Posterior vena cava (tissue), 2 donors: ENCODE measurements at regions not wholly inside any gene's neighbourhood (a gene's known extent, or its start where the extent isn't known, plus 50 kb on each side); places are given as distances from the start of the nearest gene placed in this dataset.
"Not testable (repeated sequence)": the region's sequence is repeated elsewhere in the genome, so short reads cannot be mapped to it uniquely, and the experiment has no call there.

Experiments used
- DNase-seq: peaks from one replicate; pipeline ENCODE4 v3.0.0-alpha.2; 2020; ENCODE audit warnings: low spot score
- intact Hi-C, 2 donors: fragments of 100-400 bp; cut with DNase I; formaldehyde crosslinking; loops; one replicate each; pipeline versions ENCODE4 v1.14.1 to v1.14.2; 2022 to 2023
- donor health status: DM: yes; HTN: yes; CAD: no.
- donor health status: DM: yes; HTN: yes; CAD: no.

GRCh38 chr15:70580286-70580685 is 183.1 kb downstream of the UACA start:
- DNase-seq = no peak
- intact Hi-C loops = loop anchor here in 1 of 2 donors (1.0 kb wide), 1 partner anchor 35 kb away; no protein-coding TSS in a partner anchor

GRCh38 chr15:70579766-70580165 is 183.6 kb downstream of the UACA start:
- intact Hi-C loops = loop anchor here in 1 of 2 donors (1.0 kb wide), 1 partner anchor 36 kb away; no protein-coding TSS in a partner anchor
- DNase-seq = no peak

GRCh38 chr15:70578196-70578595 is 185.2 kb downstream of the UACA start:
- no peak for DNase-seq
- intact Hi-C loops = no loop called here

GRCh38 chr15:70576696-70577095 is 186.7 kb downstream of the UACA start:
- no peak for DNase-seq
- intact Hi-C loops = no loop called here

GRCh38 chr15:70576276-70576675 is 187.1 kb downstream of the UACA start:
- DNase-seq = no peak
- intact Hi-C loops = no loop called here

GRCh38 chr15:70575231-70576226 is 187.8 kb downstream of the UACA start:
- intact Hi-C loops = no loop called here
- DNase-seq = no peak

- intact Hi-C loops, DNase-seq: not testable (repeated sequence)
Measured at GRCh38 chr15:70574325-70574724, 189.0 kb downstream of the UACA start.

- DNase-seq = no peak
- intact Hi-C loops = no loop called here
Measured at GRCh38 chr15:70573121-70573850, 190.1 kb downstream of the UACA start.

GRCh38 chr15:70569714-70570231 is 193.6 kb downstream of the UACA start:
- no peak for DNase-seq
- intact Hi-C loops = no loop called here

GRCh38 chr15:70569091-70569713 is 194.2 kb downstream of the UACA start:
- intact Hi-C loops = no loop called here
- no peak for DNase-seq

- intact Hi-C loops = no loop called here
- DNase-seq = no peak
Measured at GRCh38 chr15:70566989-70567388, 196.4 kb downstream of the UACA start.

GRCh38 chr15:70566047-70566835 is 197.1 kb downstream of the UACA start:
- intact Hi-C loops = no loop called here
- DNase-seq = no peak

- DNase-seq = no peak
- intact Hi-C loops = no loop called here
Measured at GRCh38 chr15:70563561-70564095, 199.7 kb downstream of the UACA start.

- intact Hi-C loops = no loop called here
- no peak for DNase-seq
Measured at GRCh38 chr15:70562906-70563305, 200.5 kb downstream of the UACA start.

GRCh38 chr15:70561885-70562284 is 201.5 kb downstream of the UACA start:
- DNase-seq = no peak
- intact Hi-C loops = no loop called here

GRCh38 chr15:70560617-70561328 is 202.6 kb downstream of the UACA start:
- no peak for DNase-seq
- intact Hi-C loops = no loop called here

GRCh38 chr15:70559265-70560239 is 203.8 kb downstream of the UACA start:
- intact Hi-C loops = no loop called here
- DNase-seq = no peak
